SH-SY5Y (cell line): ENCODE measurements at regions not wholly inside any gene's neighbourhood (a gene's known extent, or its start where the extent isn't known, plus 50 kb on each side); places are given as distances from the start of the nearest gene placed in this dataset.

Experiments
- GATA2 ChIP-seq: IDR thresholded peaks from 2 replicates; pipeline ENCODE4 v1.6.1; 2011; ENCODE audit warnings: mild to moderate bottlenecking, low read depth, low read length
- GATA3 ChIP-seq: IDR thresholded peaks from 2 replicates; pipeline ENCODE4 v1.6.1; 2011; ENCODE audit warnings: low read depth, mild to moderate bottlenecking, low read length, moderate library complexity

GRCh38 chr3:177783338-177783737 is 586.1 kb upstream of the TBL1XR1 start:
- TF ChIP-seq GATA2 = no peak
- TF ChIP-seq GATA3 = no peak
